ENCODE measurements at regions not wholly inside any gene's neighbourhood (a gene's known extent, or its start where the extent isn't known, plus 50 kb on each side); places are given as distances from the start of the nearest gene placed in this dataset.

DNA sequence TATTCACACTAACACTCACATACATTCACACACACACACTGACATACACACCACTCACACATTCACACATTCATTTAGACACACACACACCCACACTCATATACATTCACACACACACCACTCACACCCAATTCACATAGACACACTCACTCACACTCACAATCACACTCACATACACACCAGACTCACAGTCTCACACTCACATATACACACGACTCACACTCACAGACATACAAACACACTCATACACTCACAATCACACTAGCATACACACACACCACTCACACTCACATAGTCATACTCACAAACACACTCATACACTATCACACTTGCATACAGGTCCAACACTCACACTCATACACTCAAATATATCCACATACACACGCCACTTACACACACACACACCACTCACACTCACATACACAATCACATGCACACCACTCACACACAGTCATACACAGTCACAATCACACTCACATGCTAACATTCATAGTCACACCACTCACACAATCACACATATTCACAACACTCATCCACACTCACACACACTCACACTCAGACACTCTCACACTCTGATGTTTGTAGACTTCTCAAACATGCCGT, 312.6 kb downstream of the SFMBT2 start:
- POLR2A ChIA-PET: no interaction called here
- TF ChIP-seq FOXK2 (IDR thresholded peaks at IDR 0.05) (no peak), SUZ12 (IDR thresholded peaks at IDR 0.05) (no peak), BHLHE40 (IDR thresholded peaks at IDR 0.05; ENCODE audit: borderline replicate concordance) (no peak), FOXA1 (IDR thresholded peaks at IDR 0.05) (no peak), SP1 (IDR thresholded peaks at IDR 0.05) (no peak), HDGF (IDR thresholded peaks at IDR 0.05; ENCODE audit: borderline replicate concordance) (no peak), ELF4 (IDR thresholded peaks at IDR 0.05) (no peak), ARNT (IDR thresholded peaks at IDR 0.05) (no peak), TARDBP (IDR thresholded peaks at IDR 0.05) (no peak), NFRKB (IDR thresholded peaks at IDR 0.05) (no peak), LEF1 (IDR thresholded peaks at IDR 0.05; ENCODE audit: borderline replicate concordance) (no peak), CTBP1 (IDR thresholded peaks at IDR 0.05; ENCODE audit: borderline replicate concordance) (no peak), FOXM1 (IDR thresholded peaks at IDR 0.05; ENCODE audit: borderline replicate concordance) (no peak), L3MBTL2 (conservative IDR thresholded peaks at IDR 0.05) (no peak), ZNF384 (IDR thresholded peaks at IDR 0.05) (no peak)
- TF ChIP-seq, protein P1, sequence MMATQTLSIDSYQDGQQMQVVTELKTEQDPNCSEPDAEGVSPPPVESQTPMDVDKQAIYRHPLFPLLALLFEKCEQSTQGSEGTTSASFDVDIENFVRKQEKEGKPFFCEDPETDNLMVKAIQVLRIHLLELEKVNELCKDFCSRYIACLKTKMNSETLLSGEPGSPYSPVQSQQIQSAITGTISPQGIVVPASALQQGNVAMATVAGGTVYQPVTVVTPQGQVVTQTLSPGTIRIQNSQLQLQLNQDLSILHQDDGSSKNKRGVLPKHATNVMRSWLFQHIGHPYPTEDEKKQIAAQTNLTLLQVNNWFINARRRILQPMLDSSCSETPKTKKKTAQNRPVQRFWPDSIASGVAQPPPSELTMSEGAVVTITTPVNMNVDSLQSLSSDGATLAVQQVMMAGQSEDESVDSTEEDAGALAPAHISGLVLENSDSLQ (IDR thresholded peaks at IDR 0.05): no peak
- no peak for DNase-seq (ENCODE audit: extremely low spot score)
- CTCF ChIA-PET: no interaction called here

- no peak for DNase-seq (ENCODE audit: extremely low spot score)
- ChIA-PET POLR2A (no interaction called here), CTCF (no interaction called here)
- TF ChIP-seq, protein P1 (IDR thresholded peaks at IDR 0.05): no peak
- TF ChIP-seq L3MBTL2 (conservative IDR thresholded peaks at IDR 0.05) (no peak), ZNF384 (IDR thresholded peaks at IDR 0.05) (no peak), NFRKB (IDR thresholded peaks at IDR 0.05) (no peak), HDGF (IDR thresholded peaks at IDR 0.05; ENCODE audit: borderline replicate concordance) (no peak), FOXA1 (IDR thresholded peaks at IDR 0.05) (no peak), SUZ12 (IDR thresholded peaks at IDR 0.05) (no peak), SP1 (IDR thresholded peaks at IDR 0.05) (no peak), CTBP1 (IDR thresholded peaks at IDR 0.05; ENCODE audit: borderline replicate concordance) (no peak), FOXM1 (IDR thresholded peaks at IDR 0.05; ENCODE audit: borderline replicate concordance) (no peak), ARNT (IDR thresholded peaks at IDR 0.05) (no peak)
Measured at GRCh38 chr10:7094781-7095180, 316.1 kb downstream of the SFMBT2 start.

DNA sequence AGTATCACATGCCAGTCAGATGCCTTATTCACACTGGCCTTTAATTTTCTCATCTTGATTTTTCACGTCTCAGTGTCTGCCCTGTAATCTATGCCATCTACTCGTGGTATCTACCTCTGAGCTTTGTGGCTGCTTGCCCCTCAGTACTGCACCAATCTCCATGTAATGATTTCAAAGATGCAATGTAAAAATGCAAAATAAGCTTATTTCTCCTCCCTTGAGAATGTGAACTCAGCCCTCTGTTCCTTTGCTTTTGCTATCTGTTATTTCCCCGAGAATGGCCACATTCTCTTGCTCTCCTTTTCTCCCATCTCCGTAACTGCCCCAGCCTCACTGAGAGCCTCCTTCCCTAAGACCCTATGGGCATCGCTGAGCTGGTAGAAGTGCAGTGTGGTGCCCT, 317.5 kb downstream of the SFMBT2 start:
- TF ChIP-seq HDGF (IDR thresholded peaks at IDR 0.05; ENCODE audit: borderline replicate concordance): no peak
- TF ChIP-seq, protein P1 (IDR thresholded peaks at IDR 0.05): no peak
- TF ChIP-seq L3MBTL2 (conservative IDR thresholded peaks at IDR 0.05): no peak
- no peak for TF ChIP-seq NFRKB (IDR thresholded peaks at IDR 0.05)
- TF ChIP-seq SP1 (IDR thresholded peaks at IDR 0.05): no peak
- TF ChIP-seq ELF4 (IDR thresholded peaks at IDR 0.05): no peak
- no peak for TF ChIP-seq FOXA1 (IDR thresholded peaks at IDR 0.05)
- CTCF ChIA-PET: no interaction called here
- POLR2A ChIA-PET: no interaction called here
- no peak for DNase-seq (ENCODE audit: extremely low spot score)

DNA sequence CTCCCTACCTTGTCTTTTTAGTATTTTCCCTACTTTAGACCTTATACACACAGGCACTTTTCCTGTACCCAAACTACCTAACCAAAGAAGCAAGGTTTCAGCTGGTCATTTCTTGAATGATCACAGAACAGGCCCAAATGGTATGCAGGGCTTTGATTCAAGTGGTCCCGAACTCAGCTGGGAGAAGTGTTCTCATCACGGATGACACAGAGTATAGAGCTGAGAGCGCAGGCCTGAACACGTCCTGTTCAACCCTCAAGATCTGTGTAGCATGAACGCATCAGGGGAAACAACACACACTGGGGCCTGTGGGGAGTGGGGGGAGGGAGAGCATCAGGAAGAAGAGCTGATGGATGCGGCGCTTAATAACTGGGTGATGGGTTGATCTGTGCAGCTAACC, 318.2 kb downstream of the SFMBT2 start:
- POLR2A ChIA-PET: no interaction called here
- TF ChIP-seq ARNT (IDR thresholded peaks at IDR 0.05) (no peak), FOXA1 (IDR thresholded peaks at IDR 0.05) (no peak), TARDBP (IDR thresholded peaks at IDR 0.05) (no peak), ELF4 (IDR thresholded peaks at IDR 0.05) (no peak), L3MBTL2 (conservative IDR thresholded peaks at IDR 0.05) (no peak), HDGF (IDR thresholded peaks at IDR 0.05; ENCODE audit: borderline replicate concordance) (no peak), FOXM1 (IDR thresholded peaks at IDR 0.05; ENCODE audit: borderline replicate concordance) (no peak), LEF1 (IDR thresholded peaks at IDR 0.05; ENCODE audit: borderline replicate concordance) (no peak), SP1 (IDR thresholded peaks at IDR 0.05) (no peak), CTBP1 (IDR thresholded peaks at IDR 0.05; ENCODE audit: borderline replicate concordance) (no peak), ZNF384 (IDR thresholded peaks at IDR 0.05) (no peak), NFRKB (IDR thresholded peaks at IDR 0.05) (no peak), SUZ12 (IDR thresholded peaks at IDR 0.05) (no peak), BHLHE40 (IDR thresholded peaks at IDR 0.05; ENCODE audit: borderline replicate concordance) (no peak), FOXK2 (IDR thresholded peaks at IDR 0.05) (no peak)
- TF ChIP-seq, protein P1 (IDR thresholded peaks at IDR 0.05): no peak
- no peak for DNase-seq (ENCODE audit: extremely low spot score)
- CTCF ChIA-PET: no interaction called here

- CTCF ChIA-PET: no interaction called here
- DNase-seq (ENCODE audit: extremely low spot score): no peak
- POLR2A ChIA-PET: no interaction called here
- no peak for TF ChIP-seq FOXA1 (IDR thresholded peaks at IDR 0.05)
- TF ChIP-seq, protein P1 (IDR thresholded peaks at IDR 0.05): peak; percentile 62
- TF ChIP-seq CTBP1 (IDR thresholded peaks at IDR 0.05; ENCODE audit: borderline replicate concordance): peak; percentile 43; the same call in 1 of the 2 replicates
- no peak for TF ChIP-seq SUZ12 (IDR thresholded peaks at IDR 0.05)
- TF ChIP-seq TARDBP (IDR thresholded peaks at IDR 0.05): no peak
- no peak for TF ChIP-seq ZNF384 (IDR thresholded peaks at IDR 0.05)
- no peak for TF ChIP-seq SP1 (IDR thresholded peaks at IDR 0.05)
Measured at GRCh38 chr10:7090529-7090928, 320.3 kb downstream of the SFMBT2 start.

Measured in HEK293T (cell line).